IMR-90 (cell line): ENCODE measurements at regions not wholly inside any gene's neighbourhood (a gene's known extent, or its start where the extent isn't known, plus 50 kb on each side); places are given as distances from the start of the nearest gene placed in this dataset.

Experiments used
- ATAC-seq: fragments of 200-7000 bp; cut with Tn5 transposase; 2 replicates; pipeline ENCODE4 v1.9.1; 2020; ENCODE audit warnings: low read depth, mild to moderate bottlenecking, moderate library complexity
- BruUV-seq: library from RNA; stranded (reverse); fragments of 400-500 nt; replicated peaks from 2 replicates; lab custom pipeline; 2021; lab: Mats Ljungman, UMichigan
- CTCF ChIA-PET: fragments of 300-600 bp; formaldehyde crosslinking; extraction: SDS; loops from one replicate; lab custom pipeline; 2021; ENCODE audit warnings: antibody characterized with exemption; lab: Yijun Ruan, JAX
- POLR2A ChIA-PET: fragments of 300-600 bp; sonication (Branson Sonifier 250); formaldehyde crosslinking; loops from one replicate; lab custom pipeline; 2022; ENCODE audit warnings: antibody characterized with exemption; ENCODE audit not compliant: unreplicated experiment; lab: Charles Lee
- DNase-seq: peaks from one replicate; pipeline ENCODE4 v3.0.0; 2013
- H2AFZ ChIP-seq: replicated peaks from 2 replicates; pipeline ENCODE3; 2013; ENCODE audit warnings: low read length, mild to moderate bottlenecking; ENCODE audit not compliant: poor library complexity
- H2AK5ac ChIP-seq: 2 replicates; pipeline ENCODE4 v1.6.1; 2013; ENCODE audit warnings: low read depth, low read length, inconsistent platforms
- H2AK9ac ChIP-seq: replicated peaks from 2 replicates; pipeline ENCODE3; 2013; ENCODE audit warnings: mild to moderate bottlenecking, low read depth, low read length, moderate library complexity; ENCODE audit not compliant: poor library complexity
- H2BK120ac ChIP-seq: 2 replicates; pipeline ENCODE4 v1.6.1; 2013; ENCODE audit warnings: low read depth, low read length, inconsistent platforms
- H2BK15ac ChIP-seq: 3 replicates; pipeline ENCODE4 v1.6.1; 2013; ENCODE audit warnings: low read depth, low read length, inconsistent platforms
- H2BK20ac ChIP-seq: 2 replicates; pipeline ENCODE4 v1.6.1; 2013; ENCODE audit warnings: low read depth, mild to moderate bottlenecking, inconsistent platforms, low read length, moderate library complexity
- H2BK5ac ChIP-seq: 2 replicates; pipeline ENCODE4 v1.6.1; 2013; ENCODE audit warnings: mild to moderate bottlenecking, low read depth, low read length, inconsistent platforms; ENCODE audit not compliant: poor library complexity, severe bottlenecking
- H3K14ac ChIP-seq: replicated peaks from 2 replicates; pipeline ENCODE4 v1.6.1; 2013; ENCODE audit warnings: low read depth, low read length, inconsistent platforms
- H3K18ac ChIP-seq: 2 replicates; pipeline ENCODE4 v1.6.1; 2013; ENCODE audit warnings: low read depth, low read length, control low read depth
- H3K23ac ChIP-seq: 2 replicates; pipeline ENCODE4 v1.6.1; 2013; ENCODE audit warnings: low read depth, low read length, inconsistent platforms
- H3K27ac ChIP-seq: 2 replicates; pipeline ENCODE4 v1.5.1; 2013; ENCODE audit warnings: mild to moderate bottlenecking, control low read depth, low read length; ENCODE audit not compliant: insufficient read depth
- H3K27me3 ChIP-seq: 2 replicates; pipeline ENCODE4 v1.6.1; 2013; ENCODE audit warnings: low read length; ENCODE audit not compliant: control insufficient read depth, insufficient read depth
- H3K36me3 ChIP-seq: 2 replicates; pipeline ENCODE4 v1.6.1; 2013; ENCODE audit warnings: low read length, mixed read lengths; ENCODE audit not compliant: control insufficient read depth, insufficient read depth
- H3K4ac ChIP-seq: 2 replicates; pipeline ENCODE4 v1.6.1; 2013; ENCODE audit warnings: low read depth, low read length, inconsistent platforms
- H3K4me1 ChIP-seq: 2 replicates; pipeline ENCODE4 v1.6.1; 2013; ENCODE audit warnings: low read length, mixed read lengths; ENCODE audit not compliant: control insufficient read depth, insufficient read depth
- H3K4me2 ChIP-seq: 2 replicates; pipeline ENCODE4 v1.6.1; 2013; ENCODE audit warnings: low read depth, mild to moderate bottlenecking, control low read depth, low read length, moderate library complexity
- H3K4me3 ChIP-seq: 2 replicates; pipeline ENCODE4 v1.5.1; 2013; ENCODE audit warnings: low read depth, mild to moderate bottlenecking, control low read depth, low read length, moderate library complexity; ENCODE audit not compliant: insufficient read depth
- H3K56ac ChIP-seq: 2 replicates; pipeline ENCODE4 v1.6.1; 2013; ENCODE audit warnings: low read length, inconsistent platforms; ENCODE audit not compliant: insufficient read depth; ENCODE audit errors: extremely low read depth
- H3K79me1 ChIP-seq, 2 experiments: 2 replicates each; pipeline ENCODE4 v1.6.1; 2013; ENCODE audit warnings: low read length in 2 of 2, inconsistent platforms in 1 of 2, low read depth in 1 of 2
- H3K9ac ChIP-seq: 2 replicates; pipeline ENCODE4 v1.6.1; 2013; ENCODE audit warnings: low read depth, low read length, control low read depth
- H3K9me1 ChIP-seq: 2 replicates; pipeline ENCODE4 v1.6.1; 2013; ENCODE audit warnings: low read length, inconsistent platforms; ENCODE audit not compliant: insufficient read depth
- H3K9me3 ChIP-seq: 2 replicates; pipeline ENCODE4 v1.6.1; 2013; ENCODE audit warnings: low read length; ENCODE audit not compliant: control insufficient read depth, insufficient read depth
- H4K20me1 ChIP-seq: 2 replicates; pipeline ENCODE4 v1.6.1; 2013; ENCODE audit warnings: low read length, inconsistent platforms; ENCODE audit not compliant: insufficient read depth
- H4K5ac ChIP-seq: 2 replicates; pipeline ENCODE4 v1.6.1; 2013; ENCODE audit warnings: mild to moderate bottlenecking, low read depth, low read length, control low read depth
- H4K8ac ChIP-seq, 2 experiments: 2 replicates each; pipeline ENCODE4 v1.6.1; 2013; ENCODE audit warnings: low read depth in 2 of 2, low read length in 2 of 2, control low read depth in 1 of 2, inconsistent platforms in 1 of 2
- H4K91ac ChIP-seq: 2 replicates; pipeline ENCODE4 v1.6.1; 2013; ENCODE audit warnings: low read depth, low read length, inconsistent platforms; ENCODE audit not compliant: insufficient read depth
- CEBPB ChIP-seq: IDR thresholded peaks from 2 replicates; pipeline ENCODE4 v1.6.1; 2012; ENCODE audit warnings: low read depth, low read length, improper control_type of control experiment
- CHD1 ChIP-seq: IDR thresholded peaks from 2 replicates; pipeline ENCODE4 v1.6.1; 2012; ENCODE audit warnings: low read depth, low read length, improper control_type of control experiment
- MAFK ChIP-seq: IDR thresholded peaks from 2 replicates; pipeline ENCODE4 v1.6.1; 2012; ENCODE audit warnings: low read depth, low read length, improper control_type of control experiment
- MXI1 ChIP-seq: IDR thresholded peaks from 2 replicates; pipeline ENCODE4 v1.6.1; 2012; ENCODE audit warnings: low read depth, mild to moderate bottlenecking, low read length, moderate library complexity, borderline replicate concordance
- NFE2L2 ChIP-seq: fragments of 150-350 bp; IDR thresholded peaks from 2 replicates; pipeline ENCODE4 v1.6.1; 2016; ENCODE audit warnings: low read depth, mild to moderate bottlenecking, low read length
- POLR2A ChIP-seq: IDR thresholded peaks from 2 replicates; pipeline ENCODE4 v1.6.1; 2012; ENCODE audit warnings: mild to moderate bottlenecking, low read depth, low read length
- RCOR1 ChIP-seq: IDR thresholded peaks from 2 replicates; pipeline ENCODE4 v1.6.1; 2012; ENCODE audit warnings: mild to moderate bottlenecking, low read length, improper control_type of control experiment; ENCODE audit not compliant: insufficient replicate concordance
- SMC3 ChIP-seq: fragments of 150-350 bp; IDR thresholded peaks from 2 replicates; pipeline ENCODE4 v1.6.1; 2016; ENCODE audit warnings: low read depth, mild to moderate bottlenecking, antibody characterized with exemption, low read length, moderate library complexity
- WGBS, 2 experiments: methylation state at CpG; one replicate each; pipeline versions ENCODE4 v1.1.5 to v1.1.7; 2013; ENCODE audit warnings: missing lambda C conversion rate in 2 of 2; ENCODE audit not compliant: insufficient read length in 1 of 2; ENCODE audit errors: extremely low coverage in 2 of 2; 5-methylcytosine and 5-hydroxymethylcytosine counted together
- dilution Hi-C: fragments of 300-500 bp; cut with HindIII; formaldehyde crosslinking; loops from one replicate; pipeline ENCODE4 v1.14.3; 2018; ENCODE audit warnings: low sequenced_read_pairs; ENCODE audit not compliant: unreplicated experiment
- in situ Hi-C: fragments of 300-500 bp; cut with MboI; formaldehyde crosslinking; loops from 3 replicates; pipeline ENCODE4 v1.14.3; 2019; ENCODE audit warnings: low sequenced_read_pairs, inconsistent platforms, mixed read lengths
- intact Hi-C: fragments of 100-400 bp; cut with micrococcal nuclease; formaldehyde crosslinking; loops from 2 replicates; pipeline ENCODE4 v1.10.0; 2022
- TF ChIP-seq, protein P1 (sequence below): fragments of 150-350 bp; IDR thresholded peaks from 2 replicates; pipeline ENCODE4 v1.6.1; 2017; ENCODE audit warnings: mild to moderate bottlenecking, antibody characterized with exemption, low read length, low read depth
- TF ChIP-seq, protein P2 (sequence below): conservative IDR thresholded peaks from 2 replicates; pipeline ENCODE4 v1.5.1; 2012; ENCODE audit warnings: mild to moderate bottlenecking, low read depth, low read length, improper control_type of control experiment

DNA sequence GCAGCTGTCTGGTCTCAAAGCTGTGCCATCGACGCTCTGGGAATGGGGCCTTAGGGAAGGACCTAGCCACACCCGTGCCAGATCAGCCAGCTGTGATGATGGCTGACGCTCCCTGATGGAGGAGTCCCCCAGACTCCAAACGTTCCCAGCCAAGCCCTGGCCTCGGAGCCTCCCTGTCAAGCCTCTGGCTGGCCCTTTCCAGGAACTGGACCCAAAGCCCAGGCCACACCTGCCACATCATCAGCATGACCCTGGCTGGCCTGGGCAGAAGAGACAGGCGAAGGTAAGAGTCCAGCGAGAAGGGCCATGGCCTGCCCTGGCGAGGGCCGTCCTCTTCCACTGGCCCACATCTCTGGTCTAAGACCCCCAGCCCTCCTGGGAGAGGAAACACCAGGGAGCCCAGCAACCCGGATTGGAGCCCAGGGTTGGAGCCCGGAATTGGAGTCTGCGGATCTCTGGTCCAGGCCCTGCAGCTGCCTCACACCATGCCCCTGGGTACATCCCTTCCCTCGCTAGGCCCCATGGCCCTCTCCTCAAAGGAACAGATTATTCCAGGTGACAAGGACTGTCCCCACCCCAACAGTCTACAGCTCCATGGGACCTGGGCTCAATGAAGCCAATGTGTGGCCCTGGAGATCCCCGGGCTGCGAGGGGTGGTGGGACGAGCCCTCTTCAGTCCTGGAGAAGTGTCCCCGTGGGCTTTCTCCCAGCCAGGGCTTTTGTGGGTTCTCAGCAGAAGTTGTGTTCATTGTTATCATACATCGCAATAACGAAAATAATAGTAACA lies 105.1 kb upstream of the TNRC6C start:
- CTCF ChIA-PET, result no interaction called here
- Histone ChIP-seq H4K5ac (no peak overlapping the region), H3K4me3 (no peak overlapping the region), H3K36me3 (no peaks in the 10 kb centered on the region), H4K91ac (no peak overlapping the region), H3K4me2 (no peak overlapping the region), H3K27ac (no peak overlapping the region), H4K8ac (no peak overlapping the region), H2BK20ac (no peak overlapping the region), H4K20me1 (no peaks in the 10 kb centered on the region), H3K56ac (no peak overlapping the region), H3K9ac (no peak overlapping the region), H2BK5ac (no peak overlapping the region), H3K18ac (no peak overlapping the region), H3K4ac (no peak overlapping the region), H3K27me3 (peaks cover 9% of the 10 kb centered on the region), H2AK9ac (no peak overlapping the region), H3K9me1 (no peaks in the 10 kb centered on the region), H3K23ac (no peak overlapping the region), H2AFZ (no peak overlapping the region), H3K79me1 (no peaks in the 10 kb centered on the region), H2AK5ac (no peak overlapping the region), H3K14ac (no peak overlapping the region), H2BK15ac (no peak overlapping the region), H3K4me1 (no peaks in the 10 kb centered on the region), H3K9me3 (no peaks in the 10 kb centered on the region), H2BK120ac (no peak overlapping the region)
- WGBS, 2 experiments, result 40% methylated on average over 1 of the region's 20 CpGs; no CpG with 5 or more reads in 1 of the 2 experiments
- dilution Hi-C loops, result no loop called here
- intact Hi-C loops, result no loop called here
- ATAC-seq (no peak), DNase-seq (no peak)
- no peak for TF ChIP-seq CEBPB
- TF ChIP-seq, protein P1, sequence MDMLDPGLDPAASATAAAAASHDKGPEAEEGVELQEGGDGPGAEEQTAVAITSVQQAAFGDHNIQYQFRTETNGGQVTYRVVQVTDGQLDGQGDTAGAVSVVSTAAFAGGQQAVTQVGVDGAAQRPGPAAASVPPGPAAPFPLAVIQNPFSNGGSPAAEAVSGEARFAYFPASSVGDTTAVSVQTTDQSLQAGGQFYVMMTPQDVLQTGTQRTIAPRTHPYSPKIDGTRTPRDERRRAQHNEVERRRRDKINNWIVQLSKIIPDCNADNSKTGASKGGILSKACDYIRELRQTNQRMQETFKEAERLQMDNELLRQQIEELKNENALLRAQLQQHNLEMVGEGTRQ, result no peak
- TF ChIP-seq, protein P2, sequence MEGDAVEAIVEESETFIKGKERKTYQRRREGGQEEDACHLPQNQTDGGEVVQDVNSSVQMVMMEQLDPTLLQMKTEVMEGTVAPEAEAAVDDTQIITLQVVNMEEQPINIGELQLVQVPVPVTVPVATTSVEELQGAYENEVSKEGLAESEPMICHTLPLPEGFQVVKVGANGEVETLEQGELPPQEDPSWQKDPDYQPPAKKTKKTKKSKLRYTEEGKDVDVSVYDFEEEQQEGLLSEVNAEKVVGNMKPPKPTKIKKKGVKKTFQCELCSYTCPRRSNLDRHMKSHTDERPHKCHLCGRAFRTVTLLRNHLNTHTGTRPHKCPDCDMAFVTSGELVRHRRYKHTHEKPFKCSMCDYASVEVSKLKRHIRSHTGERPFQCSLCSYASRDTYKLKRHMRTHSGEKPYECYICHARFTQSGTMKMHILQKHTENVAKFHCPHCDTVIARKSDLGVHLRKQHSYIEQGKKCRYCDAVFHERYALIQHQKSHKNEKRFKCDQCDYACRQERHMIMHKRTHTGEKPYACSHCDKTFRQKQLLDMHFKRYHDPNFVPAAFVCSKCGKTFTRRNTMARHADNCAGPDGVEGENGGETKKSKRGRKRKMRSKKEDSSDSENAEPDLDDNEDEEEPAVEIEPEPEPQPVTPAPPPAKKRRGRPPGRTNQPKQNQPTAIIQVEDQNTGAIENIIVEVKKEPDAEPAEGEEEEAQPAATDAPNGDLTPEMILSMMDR, result no peak
- no peak for TF ChIP-seq MXI1
- TF ChIP-seq MAFK, result no peak
- TF ChIP-seq RCOR1, result no peak
- no peak for TF ChIP-seq POLR2A
- no peak for TF ChIP-seq NFE2L2
- TF ChIP-seq SMC3, result no peak
- TF ChIP-seq CHD1, result no peak
- in situ Hi-C loops, result no loop called here
- BruUV-seq, result no TSS peak
- POLR2A ChIA-PET, result no interaction called here
